Activated naive CD4-positive, alpha-beta T cell treated with anti-CD3 and anti-CD28 coated beads, Interleukin-2, amount 50 U/mL, for 24 hours (primary cell): ENCODE measurements at regions not wholly inside any gene's neighbourhood (a gene's known extent, or its start where the extent isn't known, plus 50 kb on each side); places are given as distances from the start of the nearest gene placed in this dataset.

Source experiments
- H3K27ac Mint-ChIP-seq: one replicate; pipeline ENCODE4 v1.8.0; 2021; ENCODE audit warnings: mild to moderate bottlenecking, mixed read lengths
- H3K27me3 Mint-ChIP-seq: one replicate; pipeline ENCODE4 v1.8.0; 2021; ENCODE audit warnings: mixed read lengths
- H3K36me3 Mint-ChIP-seq: one replicate; pipeline ENCODE4 v1.8.0; 2021; ENCODE audit warnings: mixed read lengths
- H3K4me1 Mint-ChIP-seq: one replicate; pipeline ENCODE4 v1.8.0; 2021; ENCODE audit warnings: mixed read lengths
- H3K4me3 Mint-ChIP-seq: one replicate; pipeline ENCODE4 v1.8.0; 2021; ENCODE audit warnings: mild to moderate bottlenecking, mixed read lengths
- H3K9me3 Mint-ChIP-seq: one replicate; pipeline ENCODE4 v1.8.0; 2021; ENCODE audit warnings: mixed read lengths

- Mint-ChIP-seq H3K9me3 (peaks cover 16% of the 10 kb centered on the region), H3K27ac (no peak overlapping the region), H3K27me3 (no peaks in the 10 kb centered on the region), H3K4me1 (no peaks in the 10 kb centered on the region), H3K36me3 (no peaks in the 10 kb centered on the region), H3K4me3 (no peak overlapping the region)
These were observed 117.1 kb upstream of the TENM3 start for GRCh38 chr4:182126096-182126495.

GRCh38 chr4:182126603-182127002, 116.6 kb upstream of the TENM3 start:
- Mint-ChIP-seq H3K27me3 (peaks cover 4% of the 10 kb centered on the region), H3K27ac (no peak overlapping the region), H3K4me3 (no peak overlapping the region), H3K9me3 (peaks cover 16% of the 10 kb centered on the region), H3K36me3 (no peaks in the 10 kb centered on the region), H3K4me1 (no peaks in the 10 kb centered on the region)

- H3K4me3 Mint-ChIP-seq: no peak overlapping the region
- no peak overlapping the region for H3K27ac Mint-ChIP-seq
- no peaks in the 10 kb centered on the region for H3K4me1 Mint-ChIP-seq
- H3K36me3 Mint-ChIP-seq: no peaks in the 10 kb centered on the region
- H3K27me3 Mint-ChIP-seq: peaks cover 9% of the 10 kb centered on the region
- H3K9me3 Mint-ChIP-seq: no peaks in the 10 kb centered on the region
These were observed 110.2 kb upstream of the TENM3 start for GRCh38 chr4:182133033-182133432.

GRCh38 chr4:182134261-182134660, 108.9 kb upstream of the TENM3 start:
- Mint-ChIP-seq H3K4me1 (no peaks in the 10 kb centered on the region), H3K27me3 (peaks cover 16% of the 10 kb centered on the region), H3K27ac (no peak overlapping the region), H3K9me3 (no peaks in the 10 kb centered on the region), H3K36me3 (no peaks in the 10 kb centered on the region), H3K4me3 (no peak overlapping the region)

- H3K27ac Mint-ChIP-seq: no peak overlapping the region
- H3K9me3 Mint-ChIP-seq: no peaks in the 10 kb centered on the region
- no peaks in the 10 kb centered on the region for H3K36me3 Mint-ChIP-seq
- H3K4me3 Mint-ChIP-seq: no peak overlapping the region
- H3K27me3 Mint-ChIP-seq: peaks cover 25% of the 10 kb centered on the region
- H3K4me1 Mint-ChIP-seq: no peaks in the 10 kb centered on the region
These were observed 107.0 kb upstream of the TENM3 start for GRCh38 chr4:182136201-182136600.

GRCh38 chr4:182137343-182137742, 105.9 kb upstream of the TENM3 start:
- H3K4me1 Mint-ChIP-seq: peaks cover 3% of the 10 kb centered on the region
- H3K27me3 Mint-ChIP-seq: peaks cover 30% of the 10 kb centered on the region
- no peak overlapping the region for H3K27ac Mint-ChIP-seq
- H3K36me3 Mint-ChIP-seq: no peaks in the 10 kb centered on the region
- no peaks in the 10 kb centered on the region for H3K9me3 Mint-ChIP-seq
- no peak overlapping the region for H3K4me3 Mint-ChIP-seq

- Mint-ChIP-seq H3K4me1 (peaks cover 17% of the 10 kb centered on the region), H3K27ac (no peak overlapping the region), H3K4me3 (no peak overlapping the region), H3K36me3 (no peaks in the 10 kb centered on the region), H3K9me3 (no peaks in the 10 kb centered on the region), H3K27me3 (peaks cover 44% of the 10 kb centered on the region)
These were observed 103.7 kb upstream of the TENM3 start for GRCh38 chr4:182139491-182139890.

GRCh38 chr4:182140547-182140946, 102.7 kb upstream of the TENM3 start:
- no peak overlapping the region for H3K27ac Mint-ChIP-seq
- no peaks in the 10 kb centered on the region for H3K36me3 Mint-ChIP-seq
- no peaks in the 10 kb centered on the region for H3K9me3 Mint-ChIP-seq
- H3K4me1 Mint-ChIP-seq: peaks cover 21% of the 10 kb centered on the region
- H3K4me3 Mint-ChIP-seq: no peak overlapping the region
- H3K27me3 Mint-ChIP-seq: peaks cover 50% of the 10 kb centered on the region

GRCh38 chr4:182141061-182141460, 102.1 kb upstream of the TENM3 start:
- H3K4me3 Mint-ChIP-seq: no peak overlapping the region
- no peak overlapping the region for H3K27ac Mint-ChIP-seq
- peaks cover 53% of the 10 kb centered on the region for H3K27me3 Mint-ChIP-seq
- H3K4me1 Mint-ChIP-seq: peaks cover 21% of the 10 kb centered on the region
- H3K36me3 Mint-ChIP-seq: no peaks in the 10 kb centered on the region
- no peaks in the 10 kb centered on the region for H3K9me3 Mint-ChIP-seq

- H3K4me3 Mint-ChIP-seq: no peak overlapping the region
- peaks cover 57% of the 10 kb centered on the region for H3K27me3 Mint-ChIP-seq
- no peaks in the 10 kb centered on the region for H3K36me3 Mint-ChIP-seq
- no peaks in the 10 kb centered on the region for H3K9me3 Mint-ChIP-seq
- H3K27ac Mint-ChIP-seq: no peak overlapping the region
- peaks cover 21% of the 10 kb centered on the region for H3K4me1 Mint-ChIP-seq
These were observed 100.8 kb upstream of the TENM3 start for GRCh38 chr4:182142176-182143085.

- no peak overlapping the region for H3K27ac Mint-ChIP-seq
- H3K4me1 Mint-ChIP-seq: peaks cover 21% of the 10 kb centered on the region
- peak overlapping the region; percentile 73 for H3K4me3 Mint-ChIP-seq
- H3K9me3 Mint-ChIP-seq: no peaks in the 10 kb centered on the region
- no peaks in the 10 kb centered on the region for H3K36me3 Mint-ChIP-seq
- peaks cover 57% of the 10 kb centered on the region for H3K27me3 Mint-ChIP-seq
These were observed 99.9 kb upstream of the TENM3 start for GRCh38 chr4:182143086-182143821.

GRCh38 chr4:182143822-182144625, 99.2 kb upstream of the TENM3 start:
- Mint-ChIP-seq H3K4me3 (peak overlapping the region; percentile 73), H3K36me3 (no peaks in the 10 kb centered on the region), H3K27ac (no peak overlapping the region), H3K27me3 (peaks cover 57% of the 10 kb centered on the region), H3K9me3 (no peaks in the 10 kb centered on the region), H3K4me1 (peaks cover 21% of the 10 kb centered on the region)

GRCh38 chr4:182144626-182145333, 98.4 kb upstream of the TENM3 start:
- H3K36me3 Mint-ChIP-seq: no peaks in the 10 kb centered on the region
- H3K4me3 Mint-ChIP-seq: peak overlapping the region; percentile 77
- H3K9me3 Mint-ChIP-seq: no peaks in the 10 kb centered on the region
- peaks cover 54% of the 10 kb centered on the region for H3K27me3 Mint-ChIP-seq
- H3K4me1 Mint-ChIP-seq: peaks cover 21% of the 10 kb centered on the region
- no peak overlapping the region for H3K27ac Mint-ChIP-seq

GRCh38 chr4:182145334-182145905, 97.8 kb upstream of the TENM3 start:
- Mint-ChIP-seq H3K9me3 (no peaks in the 10 kb centered on the region), H3K4me3 (peak overlapping the region; percentile 77), H3K27me3 (peaks cover 53% of the 10 kb centered on the region), H3K27ac (no peak overlapping the region), H3K4me1 (peaks cover 21% of the 10 kb centered on the region), H3K36me3 (no peaks in the 10 kb centered on the region)

- H3K4me1 Mint-ChIP-seq: peaks cover 18% of the 10 kb centered on the region
- H3K4me3 Mint-ChIP-seq: no peak overlapping the region
- H3K36me3 Mint-ChIP-seq: no peaks in the 10 kb centered on the region
- H3K27ac Mint-ChIP-seq: no peak overlapping the region
- peaks cover 44% of the 10 kb centered on the region for H3K27me3 Mint-ChIP-seq
- no peaks in the 10 kb centered on the region for H3K9me3 Mint-ChIP-seq
These were observed 95.8 kb upstream of the TENM3 start for GRCh38 chr4:182147391-182147790.
